HT-29 (cell line): ENCODE measurements at regions not wholly inside any gene's neighbourhood (a gene's known extent, or its start where the extent isn't known, plus 50 kb on each side); places are given as distances from the start of the nearest gene placed in this dataset.
"Not testable (repeated sequence)": the region's sequence is repeated elsewhere in the genome, so short reads cannot be mapped to it uniquely, and the experiment has no call there.

Experiments used
- DNase-seq: peaks from one replicate; pipeline ENCODE4 v3.0.0-alpha.2; 2015; ENCODE audit warnings: low spot score

- DNase-seq: no peak
These were observed 105.3 kb upstream of the C2CD4B start for GRCh38 chr15:62270216-62270921.

- DNase-seq: no peak
These were observed 107.2 kb upstream of the C2CD4B start for GRCh38 chr15:62272290-62272689.

- DNase-seq: no peak
These were observed 110.7 kb upstream of the C2CD4B start for GRCh38 chr15:62275831-62276230.

GRCh38 chr15:62277816-62278394 is 112.8 kb upstream of the C2CD4B start:
- DNase-seq: no peak

- no peak for DNase-seq
These were observed 113.4 kb upstream of the C2CD4B start for GRCh38 chr15:62278534-62278933.

GRCh38 chr15:62279041-62279440 is 114.0 kb upstream of the C2CD4B start:
- no peak for DNase-seq

- no peak for DNase-seq
These were observed 115.5 kb upstream of the C2CD4B start for GRCh38 chr15:62280625-62281024.

GRCh38 chr15:62281801-62282200 is 116.7 kb upstream of the C2CD4B start:
- not testable (repeated sequence) for DNase-seq

- DNase-seq: no peak
These were observed 122.2 kb upstream of the C2CD4B start for GRCh38 chr15:62287066-62287857.

- DNase-seq: no peak
These were observed 123.4 kb upstream of the C2CD4B start for GRCh38 chr15:62288361-62289017.

- no peak for DNase-seq
These were observed 126.2 kb upstream of the C2CD4B start for GRCh38 chr15:62291262-62291661.

- DNase-seq: no peak
These were observed 131.8 kb upstream of the C2CD4B start for GRCh38 chr15:62296756-62297507.

- no peak for DNase-seq
These were observed 132.4 kb upstream of the C2CD4B start for GRCh38 chr15:62297522-62297921.

GRCh38 chr15:62297933-62298332 is 132.8 kb upstream of the C2CD4B start:
- DNase-seq: no peak

GRCh38 chr15:62298811-62299210 is 133.7 kb upstream of the C2CD4B start:
- no peak for DNase-seq

- no peak for DNase-seq
These were observed 134.5 kb upstream of the C2CD4B start for GRCh38 chr15:62299541-62299940.

- DNase-seq: no peak
These were observed 137.0 kb upstream of the C2CD4B start for GRCh38 chr15:62301993-62302675.

GRCh38 chr15:62306851-62307504 is 141.9 kb upstream of the C2CD4B start:
- peak; percentile 85 for DNase-seq

GRCh38 chr15:62307551-62307950 is 142.5 kb upstream of the C2CD4B start:
- no peak for DNase-seq

GRCh38 chr15:62316413-62317060 is 151.5 kb upstream of the C2CD4B start:
- no peak for DNase-seq
